ENCODE measurements at regions not wholly inside any gene's neighbourhood (a gene's known extent, or its start where the extent isn't known, plus 50 kb on each side); places are given as distances from the start of the nearest gene placed in this dataset.

GRCh38 chr21:14722841-14723483, 176.8 kb upstream of the SAMSN1 start (continued):
- TF ChIP-seq EHMT2 (IDR thresholded peaks at IDR 0.05) (no peak), TCF7 (IDR thresholded peaks at IDR 0.05; ENCODE audit: borderline replicate concordance) (no peak), ZNF551 (CRISPR knock-in tag; IDR thresholded peaks at IDR 0.05) (no peak)

GRCh38 chr21:14720237-14720636, 174.1 kb upstream of the SAMSN1 start:
- no peaks in the 10 kb centered on the region for H3K9me3 ChIP-seq (replicated peaks; ENCODE audit: control insufficient read depth, insufficient read depth, low read depth, low read length)
- in situ Hi-C loops (cut with MboI) (loop anchor here (10.0 kb wide), 1 partner anchor 1285 kb away; no protein-coding TSS in a partner anchor), intact Hi-C loops (cut with micrococcal nuclease) (no loop called here)
- H3K9me1 ChIP-seq (ENCODE audit: control insufficient read depth, insufficient read depth, low read length), result no peaks in the 10 kb centered on the region
- WGBS (ENCODE audit: insufficient coverage, low coverage, missing lambda C conversion rate), result 75% methylated on average over 4 of the region's 4 CpGs
- H3K9ac ChIP-seq (ENCODE audit: insufficient read depth in 1 of 2, low read depth in 2 of 2, low read length in 2 of 2), result no peak overlapping the region
- no peak overlapping the region for H3K4me3 ChIP-seq
- CTCF ChIA-PET (ENCODE audit: low intra/inter-chr PET ratio), result no interaction called here
- DNase-seq (ENCODE audit: extremely low read depth in 1 of 4, low spot score in 3 of 4) (no peak), FAIRE-seq (no peak), ATAC-seq (no peak)
- no peak overlapping the region for H3K27ac ChIP-seq (ENCODE audit: extremely low read depth, low read depth, low read length)
- POLR2A ChIA-PET, result no interaction called here
- H2AFZ ChIP-seq (ENCODE audit: low read depth, low read length), result no peak overlapping the region
- TF ChIP-seq POLR2G (IDR thresholded peaks at IDR 0.05; ENCODE audit: low read depth, low read length) (no peak), ZNF551 (CRISPR knock-in tag; IDR thresholded peaks at IDR 0.05) (no peak)
- BruUV-seq (replicated peaks), result no TSS peak
- no peak overlapping the region for H3K4me2 ChIP-seq (ENCODE audit: insufficient read depth, low read length)
- H3K4me1 ChIP-seq (replicated peaks in 1 of 2; ENCODE audit: control insufficient read depth in 2 of 2, insufficient read depth in 2 of 2, low read length in 2 of 2), result peaks cover 0 to 24% of the 10 kb centered on the region in 2 experiments; a peak in 3 of 5 replicates
- no peaks in the 10 kb centered on the region for H4K20me1 ChIP-seq (replicated peaks; ENCODE audit: control insufficient read depth, insufficient read depth, low read length)
- H3K36me3 ChIP-seq (ENCODE audit: control insufficient read depth, insufficient read depth, low read length), result no peaks in the 10 kb centered on the region
- no peaks in the 10 kb centered on the region for H3K27me3 ChIP-seq (ENCODE audit: control insufficient read depth in 2 of 2, insufficient read depth in 2 of 2, low read length in 2 of 2)
- no peaks in the 10 kb centered on the region for H3K79me2 ChIP-seq (ENCODE audit: control insufficient read depth, insufficient read depth, low read length)

- no peaks in the 10 kb centered on the region for H3K27me3 ChIP-seq (ENCODE audit: control insufficient read depth in 2 of 2, insufficient read depth in 2 of 2, low read length in 2 of 2)
- DNase-seq (ENCODE audit: extremely low read depth in 1 of 4, low spot score in 3 of 4) (no peak), ATAC-seq (peak; percentile 64), FAIRE-seq (no peak)
- H3K4me1 ChIP-seq (replicated peaks in 1 of 2; ENCODE audit: control insufficient read depth in 2 of 2, insufficient read depth in 2 of 2, low read length in 2 of 2), result peaks cover 0 to 24% of the 10 kb centered on the region in 2 experiments; a peak in 3 of 5 replicates
- H3K4me2 ChIP-seq (ENCODE audit: insufficient read depth, low read length), result no peak overlapping the region
- H4K20me1 ChIP-seq (replicated peaks; ENCODE audit: control insufficient read depth, insufficient read depth, low read length), result no peaks in the 10 kb centered on the region
- no peaks in the 10 kb centered on the region for H3K79me2 ChIP-seq (ENCODE audit: control insufficient read depth, insufficient read depth, low read length)
- POLR2A ChIA-PET, result interaction anchor here (0.6 kb wide), 1 partner anchor 236 kb away, joined by 3 read pairs; no protein-coding TSS in a partner anchor
- no peaks in the 10 kb centered on the region for H3K9me3 ChIP-seq (replicated peaks; ENCODE audit: control insufficient read depth, insufficient read depth, low read depth, low read length)
- H3K9me1 ChIP-seq (ENCODE audit: control insufficient read depth, insufficient read depth, low read length), result no peaks in the 10 kb centered on the region
- WGBS (ENCODE audit: insufficient coverage, low coverage, missing lambda C conversion rate), result 14% methylated on average over 6 of the region's 6 CpGs
- BruUV-seq (replicated peaks), result no TSS peak
- no peak overlapping the region for H3K27ac ChIP-seq (ENCODE audit: extremely low read depth, low read depth, low read length)
- H2AFZ ChIP-seq (ENCODE audit: low read depth, low read length), result peak overlapping the region; percentile 69
- H3K9ac ChIP-seq (ENCODE audit: insufficient read depth in 1 of 2, low read depth in 2 of 2, low read length in 2 of 2), result no peak overlapping the region
- CTCF ChIA-PET (ENCODE audit: low intra/inter-chr PET ratio), result no interaction called here
- H3K36me3 ChIP-seq (ENCODE audit: control insufficient read depth, insufficient read depth, low read length), result no peaks in the 10 kb centered on the region
- intact Hi-C loops (cut with micrococcal nuclease) (no loop called here), in situ Hi-C loops (cut with MboI) (no loop called here)
- no peak overlapping the region for H3K4me3 ChIP-seq
- TF ChIP-seq RBM25 (IDR thresholded peaks at IDR 0.05; ENCODE audit: low read depth, low read length, severe bottlenecking), result no peak
- TF ChIP-seq GMEB1 (CRISPR knock-in tag; IDR thresholded peaks at IDR 0.05), result no peak
- no peak for TF ChIP-seq ZNF507 (tag; conservative IDR thresholded peaks at IDR 0.05)
- TF ChIP-seq KHSRP (IDR thresholded peaks at IDR 0.05), result no peak
- TF ChIP-seq ZNF436 (CRISPR knock-in tag; IDR thresholded peaks at IDR 0.05), result no peak
- no peak for TF ChIP-seq TGIF2 (CRISPR knock-in tag; IDR thresholded peaks at IDR 0.05)
- TF ChIP-seq THRAP3 (IDR thresholded peaks at IDR 0.05; ENCODE audit: borderline replicate concordance), result no peak
- no peak for TF ChIP-seq SMARCE1 (IDR thresholded peaks at IDR 0.05)
- no peak for TF ChIP-seq E2F1 (CRISPR knock-in tag; IDR thresholded peaks at IDR 0.05)
Observed at GRCh38 chr21:14718951-14719350, 172.8 kb upstream of the SAMSN1 start.

All from K562 (cell line).